GM18511 (cell line): ENCODE measurements at regions not wholly inside any gene's neighbourhood (a gene's known extent, or its start where the extent isn't known, plus 50 kb on each side); places are given as distances from the start of the nearest gene placed in this dataset.
"Not testable (repeated sequence)": the region's sequence is repeated elsewhere in the genome, so short reads cannot be mapped to it uniquely, and the experiment has no call there.

ENCODE experiments used
- ATAC-seq: cut with Tn5 transposase; IDR thresholded peaks from one replicate; pipeline ENCODE4 v1.9.1; 2021; ENCODE audit warnings: mild to moderate bottlenecking, moderate library complexity; ENCODE audit not compliant: unreplicated experiment

- ATAC-seq: not testable (repeated sequence)
These were observed 81.2 kb upstream of the FAM153A start for GRCh38 chr5:177863822-177864446.

- ATAC-seq: not testable (repeated sequence)
These were observed 75.0 kb upstream of the FAM153A start for GRCh38 chr5:177857642-177858200.

- ATAC-seq: not testable (repeated sequence)
These were observed 73.8 kb upstream of the FAM153A start for GRCh38 chr5:177856474-177856873.

GRCh38 chr5:177847914-177848313 lies 65.2 kb upstream of the FAM153A start:
- ATAC-seq: not testable (repeated sequence)

GRCh38 chr5:177846598-177846997 lies 63.9 kb upstream of the FAM153A start:
- not testable (repeated sequence) for ATAC-seq

- not testable (repeated sequence) for ATAC-seq
These were observed 63.2 kb upstream of the FAM153A start for GRCh38 chr5:177845906-177846305.

GRCh38 chr5:177836191-177836590 lies 53.5 kb upstream of the FAM153A start:
- ATAC-seq: not testable (repeated sequence)
